DOHH2 (cell line): ENCODE measurements at regions not wholly inside any gene's neighbourhood (a gene's known extent, or its start where the extent isn't known, plus 50 kb on each side); places are given as distances from the start of the nearest gene placed in this dataset.

Experiments used
- H3F3A ChIP-seq: fragments of 200-600 bp; sonication (generic), shearing (Covaris generic); 2 replicates; pipeline ENCODE4 v1.6.0; 2016; ENCODE audit warnings: antibody characterized with exemption, mild to moderate bottlenecking; ENCODE audit not compliant: control insufficient read depth, insufficient read depth
- H3K27ac ChIP-seq: fragments of 200-600 bp; sonication (generic); 2 replicates; pipeline ENCODE4 v1.5.1; 2014; ENCODE audit warnings: low read depth, mild to moderate bottlenecking, low read length, moderate library complexity
- H3K27me3 ChIP-seq: fragments of 200-600 bp; sonication (generic); 2 replicates; pipeline ENCODE4 v1.6.1; 2014; ENCODE audit warnings: mild to moderate bottlenecking, low read length, mixed read lengths; ENCODE audit not compliant: control insufficient read depth
- H3K36me3 ChIP-seq: fragments of 200-600 bp; sonication (generic); 2 replicates; pipeline ENCODE4 v1.6.1; 2014; ENCODE audit warnings: mild to moderate bottlenecking, low read length, moderate library complexity, mixed read lengths; ENCODE audit not compliant: control insufficient read depth
- H3K4me1 ChIP-seq: fragments of 200-600 bp; sonication (generic); 2 replicates; pipeline ENCODE4 v1.6.1; 2014; ENCODE audit warnings: mild to moderate bottlenecking, low read length, mixed read lengths; ENCODE audit not compliant: control insufficient read depth
- H3K4me2 ChIP-seq: fragments of 200-600 bp; sonication (generic); 2 replicates; pipeline ENCODE4 v1.6.0; 2014; ENCODE audit warnings: mild to moderate bottlenecking, low read length, moderate library complexity
- H3K4me3 ChIP-seq: fragments of 200-600 bp; sonication (generic); 2 replicates; pipeline ENCODE4 v1.5.1; 2014; ENCODE audit warnings: mild to moderate bottlenecking, low read length, mixed read lengths
- H3K79me2 ChIP-seq: fragments of 200-600 bp; sonication (generic); 2 replicates; pipeline ENCODE4 v1.6.1; 2014; ENCODE audit warnings: mild to moderate bottlenecking, low read length, mixed read lengths; ENCODE audit not compliant: control insufficient read depth
- H3K9me2 ChIP-seq: fragments of 200-600 bp; sonication (generic); replicated peaks from 2 replicates; pipeline ENCODE4 v1.6.1; 2014; ENCODE audit warnings: mild to moderate bottlenecking, low read length, mixed read lengths; ENCODE audit not compliant: control insufficient read depth
- H3K9me3 ChIP-seq: fragments of 200-600 bp; sonication (generic); 2 replicates; pipeline ENCODE4 v1.6.1; 2014; ENCODE audit warnings: antibody characterized with exemption, low read length, mixed read lengths; ENCODE audit not compliant: control insufficient read depth, insufficient read depth
- H4K20me1 ChIP-seq: fragments of 200-600 bp; sonication (generic); 2 replicates; pipeline ENCODE4 v1.6.0; 2014; ENCODE audit warnings: low read depth, mild to moderate bottlenecking, antibody characterized with exemption, low read length, moderate library complexity; ENCODE audit not compliant: control insufficient read depth, insufficient read depth
- EZH2phosphoT487 ChIP-seq: fragments of 200-600 bp; sonication (generic); IDR thresholded peaks from 2 replicates; pipeline ENCODE4 v1.6.1; 2017; ENCODE audit warnings: borderline replicate concordance, mild to moderate bottlenecking, antibody characterized with exemption, low read length, moderate library complexity, mixed read lengths
- TF ChIP-seq, protein P1 (sequence below): fragments of 200-600 bp; sonication (generic); IDR thresholded peaks from one replicate; pipeline ENCODE4 v1.5.1; 2014; ENCODE audit warnings: antibody characterized with exemption, mild to moderate bottlenecking, low read depth, low read length; ENCODE audit not compliant: poor library complexity, severe bottlenecking

DNA sequence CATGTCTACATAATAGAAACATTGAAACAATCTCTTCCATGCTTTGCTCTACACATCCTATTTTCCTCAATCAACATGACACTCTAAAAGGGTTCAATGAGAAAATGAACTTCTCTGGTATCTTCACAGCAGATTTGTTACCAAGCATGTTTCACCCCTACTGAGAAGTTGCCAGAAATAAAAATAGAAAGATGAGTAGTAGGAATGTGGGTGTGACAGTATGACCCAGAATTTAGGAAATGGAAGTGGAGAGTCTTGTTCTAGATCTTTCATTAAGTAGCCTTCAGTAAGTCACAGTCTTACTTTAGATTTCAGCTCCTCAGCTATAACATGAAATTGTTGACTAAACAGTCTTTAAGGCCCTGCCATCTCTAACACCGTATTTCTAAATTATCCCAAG, 581.8 kb downstream of the EFNA5 start:
- no peaks in the 10 kb centered on the region for H3K36me3 ChIP-seq
- H3F3A ChIP-seq = no peaks in the 10 kb centered on the region
- H3K4me2 ChIP-seq = no peak overlapping the region
- H3K79me2 ChIP-seq = no peaks in the 10 kb centered on the region
- TF ChIP-seq EZH2phosphoT487 = no peak
- TF ChIP-seq, protein P1, sequence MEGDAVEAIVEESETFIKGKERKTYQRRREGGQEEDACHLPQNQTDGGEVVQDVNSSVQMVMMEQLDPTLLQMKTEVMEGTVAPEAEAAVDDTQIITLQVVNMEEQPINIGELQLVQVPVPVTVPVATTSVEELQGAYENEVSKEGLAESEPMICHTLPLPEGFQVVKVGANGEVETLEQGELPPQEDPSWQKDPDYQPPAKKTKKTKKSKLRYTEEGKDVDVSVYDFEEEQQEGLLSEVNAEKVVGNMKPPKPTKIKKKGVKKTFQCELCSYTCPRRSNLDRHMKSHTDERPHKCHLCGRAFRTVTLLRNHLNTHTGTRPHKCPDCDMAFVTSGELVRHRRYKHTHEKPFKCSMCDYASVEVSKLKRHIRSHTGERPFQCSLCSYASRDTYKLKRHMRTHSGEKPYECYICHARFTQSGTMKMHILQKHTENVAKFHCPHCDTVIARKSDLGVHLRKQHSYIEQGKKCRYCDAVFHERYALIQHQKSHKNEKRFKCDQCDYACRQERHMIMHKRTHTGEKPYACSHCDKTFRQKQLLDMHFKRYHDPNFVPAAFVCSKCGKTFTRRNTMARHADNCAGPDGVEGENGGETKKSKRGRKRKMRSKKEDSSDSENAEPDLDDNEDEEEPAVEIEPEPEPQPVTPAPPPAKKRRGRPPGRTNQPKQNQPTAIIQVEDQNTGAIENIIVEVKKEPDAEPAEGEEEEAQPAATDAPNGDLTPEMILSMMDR = no peak
- H3K9me2 ChIP-seq = no peaks in the 10 kb centered on the region
- no peaks in the 10 kb centered on the region for H3K9me3 ChIP-seq
- H3K4me3 ChIP-seq = no peak overlapping the region
- H3K27ac ChIP-seq = no peak overlapping the region
- no peaks in the 10 kb centered on the region for H3K27me3 ChIP-seq
- H4K20me1 ChIP-seq = no peaks in the 10 kb centered on the region
- no peaks in the 10 kb centered on the region for H3K4me1 ChIP-seq

DNA sequence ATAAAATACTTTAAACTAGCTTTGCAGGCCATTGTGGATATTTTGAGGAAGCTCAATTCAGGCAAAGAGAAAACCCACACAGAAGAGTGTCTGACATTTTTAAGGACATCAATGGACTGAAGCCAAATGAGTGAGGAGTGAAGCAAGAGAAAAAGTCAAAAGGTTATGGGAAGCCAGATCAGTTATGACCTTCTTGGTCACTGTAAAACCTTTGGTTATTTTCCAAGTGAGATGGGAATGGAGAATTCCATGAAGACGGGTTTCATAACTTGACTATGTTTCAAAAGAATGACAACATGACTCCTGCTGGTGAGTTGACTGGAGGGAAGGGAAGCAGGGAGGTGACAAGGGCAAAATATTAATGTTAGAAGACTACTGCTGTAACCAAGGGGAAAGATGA, 585.2 kb downstream of the EFNA5 start:
- H3K9me3 ChIP-seq = no peaks in the 10 kb centered on the region
- no peaks in the 10 kb centered on the region for H3K9me2 ChIP-seq
- TF ChIP-seq, protein P1 = no peak
- no peak for TF ChIP-seq EZH2phosphoT487
- H3K4me2 ChIP-seq = no peak overlapping the region
- no peaks in the 10 kb centered on the region for H3K79me2 ChIP-seq
- H3K27ac ChIP-seq = no peak overlapping the region
- H4K20me1 ChIP-seq = no peaks in the 10 kb centered on the region
- H3K4me3 ChIP-seq = no peak overlapping the region
- H3K36me3 ChIP-seq = no peaks in the 10 kb centered on the region
- no peaks in the 10 kb centered on the region for H3K27me3 ChIP-seq
- H3F3A ChIP-seq = no peaks in the 10 kb centered on the region
- no peaks in the 10 kb centered on the region for H3K4me1 ChIP-seq

DNA sequence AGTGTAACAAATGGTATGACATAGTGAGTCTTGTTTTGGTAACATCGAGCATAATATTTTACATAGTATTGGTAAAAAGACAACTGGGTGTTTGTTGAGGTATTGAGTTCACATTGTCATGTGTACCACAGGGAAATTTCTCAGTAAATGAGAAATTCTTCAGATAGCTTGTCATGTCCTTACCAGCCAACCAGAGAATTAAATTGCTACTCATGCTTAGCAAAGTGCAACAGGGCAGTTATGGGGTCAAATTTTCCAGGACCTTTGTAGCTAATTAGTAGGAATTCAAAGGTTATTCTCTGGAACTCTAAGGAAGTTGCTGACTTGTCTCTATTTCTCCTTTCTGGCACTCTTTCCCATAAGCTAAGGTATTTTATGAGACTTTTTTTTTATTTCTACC, 595.7 kb downstream of the EFNA5 start:
- no peaks in the 10 kb centered on the region for H3K9me2 ChIP-seq
- H4K20me1 ChIP-seq = no peaks in the 10 kb centered on the region
- H3K4me2 ChIP-seq = no peak overlapping the region
- no peak overlapping the region for H3K4me3 ChIP-seq
- no peak for TF ChIP-seq EZH2phosphoT487
- TF ChIP-seq, protein P1 = no peak
- H3K4me1 ChIP-seq = no peaks in the 10 kb centered on the region
- no peaks in the 10 kb centered on the region for H3K9me3 ChIP-seq
- no peaks in the 10 kb centered on the region for H3F3A ChIP-seq
- H3K36me3 ChIP-seq = no peaks in the 10 kb centered on the region
- H3K27ac ChIP-seq = no peak overlapping the region
- H3K79me2 ChIP-seq = no peaks in the 10 kb centered on the region
- H3K27me3 ChIP-seq = no peaks in the 10 kb centered on the region

- Histone ChIP-seq H3K36me3 (no peaks in the 10 kb centered on the region), H3K4me2 (no peak overlapping the region)
Measured at GRCh38 chr5:107072967-107073366, 597.8 kb downstream of the EFNA5 start.

More at GRCh38 chr5:107072967-107073366, 597.8 kb downstream of the EFNA5 start:
- H3K9me2 ChIP-seq = no peaks in the 10 kb centered on the region
- no peaks in the 10 kb centered on the region for H3K4me1 ChIP-seq
- H3K27ac ChIP-seq = no peak overlapping the region
- no peak overlapping the region for H3K4me3 ChIP-seq
- H3K9me3 ChIP-seq = no peaks in the 10 kb centered on the region
- TF ChIP-seq, protein P1 = no peak
- TF ChIP-seq EZH2phosphoT487 = no peak
- no peaks in the 10 kb centered on the region for H3F3A ChIP-seq
- no peaks in the 10 kb centered on the region for H3K27me3 ChIP-seq
- no peaks in the 10 kb centered on the region for H4K20me1 ChIP-seq
- no peaks in the 10 kb centered on the region for H3K79me2 ChIP-seq
